ENCODE measurements at regions not wholly inside any gene's neighbourhood (a gene's known extent, or its start where the extent isn't known, plus 50 kb on each side); places are given as distances from the start of the nearest gene placed in this dataset.

DNA sequence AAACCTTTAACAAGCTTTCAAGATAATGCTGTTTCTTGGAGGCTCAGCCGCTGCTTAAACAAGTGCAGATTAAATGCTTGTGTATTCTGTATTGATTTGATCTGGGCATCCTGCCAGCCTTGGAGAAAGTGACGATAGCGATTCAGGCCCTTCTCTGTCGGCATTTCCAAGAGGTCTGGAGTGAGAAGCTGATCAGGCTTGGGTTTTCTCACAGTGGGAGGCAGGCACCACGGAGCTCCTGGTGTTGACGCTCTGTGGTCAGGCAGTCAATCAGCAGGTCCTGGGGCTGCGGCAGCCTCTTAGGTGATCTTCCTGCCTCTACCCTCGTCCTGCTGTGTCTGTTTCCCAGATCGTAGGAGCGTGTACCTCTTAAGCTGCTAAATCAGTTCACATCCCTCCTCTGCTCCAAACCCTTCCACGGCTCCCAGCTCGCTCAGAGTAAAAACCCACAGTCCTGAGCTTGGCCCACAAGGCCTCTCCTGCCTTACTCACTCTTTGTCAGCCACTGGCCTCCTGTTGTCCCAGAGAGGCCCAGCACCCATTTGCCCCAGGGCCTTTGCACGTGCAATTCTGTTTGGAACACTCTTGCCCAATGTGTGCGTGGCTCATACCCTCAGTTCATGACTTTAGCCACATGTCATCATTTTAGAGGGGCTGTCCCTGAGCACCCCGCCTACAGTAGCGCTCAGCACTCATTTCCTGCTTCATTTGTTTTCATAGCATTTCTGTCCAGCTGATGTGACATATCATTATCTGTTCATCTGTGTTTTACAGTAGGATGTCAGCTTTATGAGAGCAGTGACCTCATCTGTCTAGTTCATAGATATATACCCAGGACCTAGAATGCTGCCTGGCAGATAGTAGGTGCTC, 155.4 kb downstream of the AACS start:
- no peak for DNase-seq
- no peak for ATAC-seq (ENCODE audit: poor library complexity)
- intact Hi-C loops (cut with DNase I) = no loop called here

DNA sequence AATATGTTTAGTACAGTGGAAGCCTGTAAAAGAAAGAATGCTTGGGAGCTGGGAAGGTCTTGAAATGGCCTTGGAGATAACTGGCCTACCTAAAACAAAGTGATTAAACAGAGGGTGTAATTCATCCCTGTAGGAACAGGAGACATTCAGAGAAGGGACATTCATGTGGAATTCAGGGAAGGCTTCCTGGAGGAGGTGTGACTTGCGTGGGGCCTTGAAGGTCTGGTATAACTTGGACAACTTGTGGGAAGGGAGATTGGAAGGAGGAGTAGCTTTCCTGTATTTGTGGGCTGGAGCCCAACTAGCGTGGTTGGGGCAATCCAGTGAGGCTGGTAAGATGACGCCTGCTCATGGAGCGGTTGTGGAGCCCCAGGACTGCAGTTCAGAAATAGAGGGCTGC, 156.4 kb downstream of the AACS start:
- DNase-seq (no peak), ATAC-seq (ENCODE audit: poor library complexity) (no peak)
- intact Hi-C loops (cut with DNase I) = no loop called here

DNA sequence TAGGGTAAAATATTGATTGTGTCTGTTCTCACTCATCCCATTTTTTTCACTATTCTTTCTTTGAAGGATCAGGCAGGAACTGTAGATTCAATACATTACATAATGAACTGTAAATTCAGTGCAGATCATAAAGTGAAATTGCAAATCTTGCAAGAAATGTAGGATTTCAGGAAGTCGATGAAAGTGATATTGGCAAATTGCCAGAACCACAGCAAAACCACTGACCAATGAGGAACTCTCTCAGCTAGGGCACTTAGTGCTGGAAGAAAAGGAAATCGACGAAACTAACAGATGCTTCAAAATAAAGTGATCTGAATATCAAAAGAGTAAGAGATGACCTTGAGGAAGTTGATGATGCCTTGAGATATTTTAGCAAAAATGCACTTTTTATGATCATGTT, 157.6 kb downstream of the AACS start:
- ATAC-seq (ENCODE audit: poor library complexity) = no peak
- intact Hi-C loops (cut with DNase I) = no loop called here

DNA sequence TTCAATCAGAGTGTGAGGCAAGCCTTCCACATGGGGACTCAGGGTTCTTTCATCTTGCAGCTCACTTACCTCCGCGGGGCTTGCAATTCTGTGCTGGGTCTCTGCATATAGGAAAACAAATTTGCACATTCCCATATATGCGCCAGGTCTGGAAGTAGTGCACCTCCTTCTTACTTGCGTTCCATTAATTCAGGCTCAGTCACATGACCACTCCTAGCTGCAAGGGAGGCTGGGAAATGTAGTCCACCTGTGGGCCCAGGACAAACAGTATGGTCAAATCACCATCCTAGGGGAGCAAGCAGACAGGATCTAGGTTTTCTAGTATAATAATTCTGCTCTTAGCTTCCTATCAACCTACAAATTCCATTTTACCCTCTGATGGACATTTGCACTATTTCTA, 160.4 kb downstream of the AACS start:
- intact Hi-C loops (cut with DNase I) = no loop called here

More for the DNA sequence above, 157.6 kb downstream of the AACS start:
- DNase-seq = no peak

DNA sequence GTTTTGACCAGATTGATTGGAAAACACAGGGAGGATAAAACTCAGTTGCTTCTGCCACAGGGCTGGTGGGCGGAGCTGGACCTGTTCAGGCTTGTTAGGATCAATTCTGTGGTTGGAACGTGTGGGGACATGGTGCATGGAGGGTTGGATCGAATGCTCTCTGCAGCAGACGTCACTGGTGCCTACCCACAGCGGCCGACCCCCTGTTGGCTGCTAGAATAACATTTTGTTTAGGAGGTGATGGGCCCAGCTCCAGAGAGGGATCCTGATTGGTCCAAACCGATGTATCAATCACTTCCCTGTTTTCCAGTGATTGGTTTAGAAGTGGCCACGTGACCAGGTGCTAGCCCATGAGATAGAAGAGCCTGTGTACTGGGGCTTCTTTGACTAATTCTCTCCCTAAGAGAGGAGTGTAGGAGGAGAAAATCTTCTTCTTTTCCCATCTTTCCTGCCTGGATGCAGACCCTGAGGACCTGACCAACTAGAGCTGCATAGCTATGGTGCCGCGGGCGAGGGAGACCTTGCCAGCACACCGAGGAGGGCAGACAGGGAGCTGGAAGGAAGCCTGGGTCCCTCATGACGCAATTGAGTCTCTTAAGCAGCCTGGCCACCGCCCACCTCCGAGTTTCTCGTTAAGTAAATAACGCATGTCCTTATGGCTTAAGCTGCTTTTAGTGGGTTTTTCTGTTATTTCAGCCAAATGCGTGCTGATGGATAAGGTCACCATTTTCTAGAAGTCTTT, 163.5 kb downstream of the AACS start:
- ATAC-seq (ENCODE audit: poor library complexity) (no peak), DNase-seq (no peak)
- intact Hi-C loops (cut with DNase I) = no loop called here

More for the DNA sequence above, 160.4 kb downstream of the AACS start:
- ATAC-seq (ENCODE audit: poor library complexity) (no peak), DNase-seq (no peak)

DNA sequence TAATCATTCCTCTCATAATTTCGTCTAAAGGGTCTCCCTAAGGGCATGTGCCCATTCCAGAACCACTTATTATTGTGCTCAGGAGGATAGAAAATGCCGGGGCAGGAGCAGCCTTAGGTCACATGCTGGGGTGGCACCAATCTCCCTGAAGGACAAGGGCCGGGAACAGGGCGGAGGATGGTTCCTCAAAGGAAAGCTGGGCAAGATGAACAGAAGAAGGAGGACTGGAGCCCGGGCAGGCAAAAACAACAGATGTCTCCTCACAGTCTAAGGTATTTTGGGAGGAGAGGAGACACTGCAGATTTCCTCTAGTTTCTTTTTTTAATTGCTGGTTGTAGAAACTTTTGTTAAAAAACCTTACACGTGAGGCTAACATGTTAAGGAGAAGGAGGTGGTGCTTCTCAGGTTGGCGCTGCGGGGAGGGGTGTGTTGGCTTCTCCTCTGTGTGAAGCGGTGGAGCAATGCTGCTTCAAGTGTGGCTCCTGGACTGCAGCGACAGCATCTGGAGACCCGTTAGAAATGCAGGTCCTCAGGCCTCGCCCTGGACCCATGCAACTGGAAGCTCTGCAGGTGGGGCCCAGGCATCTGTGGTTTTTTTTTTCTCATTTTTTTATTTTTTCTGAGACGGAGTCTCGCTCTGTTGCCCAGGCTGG, 164.8 kb downstream of the AACS start:
- intact Hi-C loops (cut with DNase I) = no loop called here
- DNase-seq (no peak), ATAC-seq (ENCODE audit: poor library complexity) (no peak)

DNA sequence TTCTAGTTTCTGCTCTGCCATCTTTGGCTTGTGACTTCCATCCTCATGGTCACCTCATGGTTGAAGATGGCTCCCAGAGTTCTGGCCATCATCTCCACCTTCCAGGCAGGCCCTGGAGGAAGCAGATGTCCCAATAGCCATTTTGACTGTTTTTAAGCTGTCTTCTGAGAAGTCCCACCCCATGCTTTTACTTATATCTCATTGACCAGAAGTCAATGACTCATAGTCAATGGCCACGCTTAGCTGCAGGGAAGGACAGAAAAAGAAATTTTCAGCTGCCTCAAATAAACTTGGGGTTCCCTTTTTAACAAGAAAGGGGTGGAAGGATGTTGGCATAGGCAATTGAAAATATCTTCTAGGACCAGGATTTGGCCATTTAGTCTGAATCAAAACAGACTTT, 168.1 kb downstream of the AACS start:
- ATAC-seq (ENCODE audit: poor library complexity) (no peak), DNase-seq (no peak)
- intact Hi-C loops (cut with DNase I) = no loop called here

DNA sequence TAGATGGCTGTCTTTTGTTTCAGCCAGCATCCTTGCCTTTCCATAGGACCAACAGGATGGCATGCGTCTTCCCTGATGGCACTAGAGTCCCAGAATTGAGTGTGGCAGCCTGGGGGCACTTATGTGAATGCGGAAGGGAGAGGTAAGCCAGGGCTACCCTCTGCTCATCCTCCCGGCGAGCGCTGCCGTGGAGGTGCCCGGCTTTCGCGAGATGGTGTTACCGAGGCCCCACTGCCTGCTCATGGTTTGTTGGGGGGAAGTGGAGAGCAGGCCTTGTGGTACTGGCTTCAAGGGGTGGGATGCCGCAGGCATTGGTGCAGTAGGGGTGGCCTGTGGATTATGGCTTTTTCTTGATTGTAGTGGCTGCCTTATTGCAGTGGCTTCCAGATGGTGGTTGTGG, 174.3 kb downstream of the AACS start:
- ATAC-seq (ENCODE audit: poor library complexity) = no peak
- intact Hi-C loops (cut with DNase I) = no loop called here

DNA sequence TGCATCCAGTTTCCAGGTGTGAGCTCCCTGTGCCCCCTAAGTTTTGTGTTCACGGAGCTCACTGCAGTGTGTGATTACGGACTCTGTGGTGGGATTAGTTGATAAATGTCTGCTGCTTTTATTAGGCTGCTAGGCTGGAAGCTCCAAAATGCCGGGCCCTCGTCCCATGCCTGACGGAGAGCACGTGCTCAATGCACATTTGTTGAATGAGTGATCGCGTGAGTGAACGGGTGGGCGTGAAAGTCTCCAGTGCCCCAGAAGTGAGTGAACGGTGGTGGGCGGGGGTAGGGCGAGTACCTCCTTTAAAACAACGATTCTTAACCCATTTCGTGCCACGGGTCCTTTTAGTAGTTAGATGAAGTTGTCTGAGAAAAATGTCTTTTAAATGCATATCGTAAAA, 175.5 kb downstream of the AACS start:
- intact Hi-C loops (cut with DNase I) = no loop called here
- DNase-seq (no peak), ATAC-seq (ENCODE audit: poor library complexity) (no peak)

More for the DNA sequence above, 174.3 kb downstream of the AACS start:
- DNase-seq = no peak

DNA sequence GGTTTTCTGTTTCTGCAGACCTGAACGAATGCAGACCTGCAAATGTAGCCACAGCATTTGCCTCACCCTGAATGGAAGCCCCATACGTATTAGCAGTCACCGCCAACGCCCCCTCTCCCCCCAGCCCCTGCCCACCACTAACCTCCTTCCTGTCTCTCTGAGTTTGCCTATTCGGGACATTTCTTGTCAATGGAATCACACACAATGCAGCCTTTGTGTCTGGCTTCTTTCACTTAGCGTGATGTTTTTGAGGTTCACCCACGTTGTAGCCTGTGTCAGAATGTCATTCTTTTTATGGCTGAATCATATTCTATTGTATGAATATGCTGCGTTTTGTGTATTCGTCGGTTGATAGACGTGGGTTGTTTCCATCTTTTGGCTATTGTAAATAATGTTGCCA, 178.6 kb downstream of the AACS start:
- intact Hi-C loops (cut with DNase I) = no loop called here
- ATAC-seq (ENCODE audit: poor library complexity) = no peak
- DNase-seq = no peak

DNA sequence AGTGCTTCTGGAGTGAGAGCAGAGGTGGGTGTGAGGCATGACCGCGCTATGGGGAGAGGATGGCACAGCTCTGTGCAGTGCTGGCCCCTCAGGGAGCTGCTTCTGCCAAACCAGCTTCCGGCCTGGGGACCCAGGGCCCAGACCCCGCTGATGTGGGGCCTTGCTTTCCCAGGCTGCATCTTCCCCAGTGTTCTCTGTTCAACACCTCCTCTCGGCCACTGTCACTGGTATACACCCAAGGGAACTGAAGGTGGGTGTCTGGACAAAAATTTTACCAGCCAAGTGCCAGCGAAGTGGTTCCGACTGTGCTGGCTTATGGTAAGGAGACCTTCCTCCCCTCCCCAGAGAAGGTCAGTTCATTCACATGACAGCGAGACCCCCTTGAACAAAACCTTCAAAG, 179.1 kb downstream of the AACS start:
- intact Hi-C loops (cut with DNase I) = no loop called here
- DNase-seq = no peak
- ATAC-seq (ENCODE audit: poor library complexity) = no peak

DNA sequence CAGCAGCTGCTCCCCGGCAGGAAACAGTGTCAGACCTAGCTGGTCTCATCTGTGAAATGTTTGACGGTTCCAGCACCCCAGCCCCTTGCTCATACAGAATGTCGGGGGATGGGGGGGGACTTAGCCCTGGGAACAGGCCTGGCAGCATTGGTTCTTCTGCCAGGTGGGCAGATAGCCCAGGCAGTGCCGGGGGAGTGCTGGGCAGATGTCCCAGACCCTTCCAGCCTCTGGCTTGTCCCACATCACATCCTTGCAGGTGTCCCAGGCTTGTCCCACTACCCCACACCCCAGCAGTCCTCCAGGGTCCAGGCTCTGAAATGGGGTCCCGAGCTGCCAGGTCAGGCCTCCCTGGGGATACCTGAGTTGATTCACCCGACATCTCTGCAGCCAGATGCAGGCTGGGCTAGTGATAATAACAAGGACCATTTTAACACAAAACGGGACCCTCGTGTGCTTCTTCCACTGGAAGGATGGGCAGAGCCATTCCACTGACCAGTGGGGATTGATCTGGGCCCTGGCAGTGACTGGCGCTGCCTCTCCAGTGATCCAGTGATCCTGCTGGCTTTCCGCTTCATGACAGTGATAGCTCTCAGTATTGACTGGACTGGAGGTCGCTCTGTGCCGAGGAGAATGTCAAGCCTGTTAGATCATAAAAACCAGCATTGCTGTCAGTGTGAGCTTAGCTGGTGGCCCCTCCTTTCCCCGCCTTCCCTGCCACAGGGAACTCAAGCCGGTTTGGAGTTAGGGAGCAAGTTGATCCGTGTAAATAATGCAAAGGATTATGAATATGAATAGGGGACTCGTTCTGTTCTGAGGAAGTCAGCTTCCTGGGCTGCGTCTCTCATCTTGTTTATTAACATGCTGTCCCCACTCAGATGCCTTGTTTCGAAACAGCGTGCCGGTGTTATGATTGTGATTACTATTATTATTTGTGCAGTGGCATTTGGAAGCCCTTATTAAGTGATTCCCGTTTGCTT, 180.6 kb downstream of the AACS start:
- ATAC-seq (ENCODE audit: poor library complexity) (peak; percentile 60), DNase-seq (no peak)
- intact Hi-C loops (cut with DNase I) = no loop called here

DNA sequence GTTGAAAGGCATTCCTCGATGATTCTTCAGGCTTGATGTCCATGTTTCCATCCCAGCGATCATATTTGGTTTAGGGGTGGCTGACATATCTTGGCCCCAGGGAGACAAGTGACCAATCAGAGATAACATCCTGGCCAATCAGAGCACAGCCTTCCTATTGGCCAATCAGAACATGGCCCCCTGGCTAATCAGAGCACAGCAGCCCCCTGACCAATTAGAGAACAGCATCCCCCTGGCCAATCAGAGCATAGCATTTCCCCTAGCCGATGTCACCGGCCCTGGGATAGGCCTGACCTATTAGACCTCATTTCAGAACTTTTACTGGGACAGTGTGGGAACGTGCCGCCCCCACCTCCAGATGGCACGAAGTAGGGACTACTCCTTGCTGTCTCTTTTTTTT, 182.2 kb downstream of the AACS start:
- ATAC-seq (ENCODE audit: poor library complexity) (no peak), DNase-seq (no peak)
- intact Hi-C loops (cut with DNase I) = no loop called here

DNA sequence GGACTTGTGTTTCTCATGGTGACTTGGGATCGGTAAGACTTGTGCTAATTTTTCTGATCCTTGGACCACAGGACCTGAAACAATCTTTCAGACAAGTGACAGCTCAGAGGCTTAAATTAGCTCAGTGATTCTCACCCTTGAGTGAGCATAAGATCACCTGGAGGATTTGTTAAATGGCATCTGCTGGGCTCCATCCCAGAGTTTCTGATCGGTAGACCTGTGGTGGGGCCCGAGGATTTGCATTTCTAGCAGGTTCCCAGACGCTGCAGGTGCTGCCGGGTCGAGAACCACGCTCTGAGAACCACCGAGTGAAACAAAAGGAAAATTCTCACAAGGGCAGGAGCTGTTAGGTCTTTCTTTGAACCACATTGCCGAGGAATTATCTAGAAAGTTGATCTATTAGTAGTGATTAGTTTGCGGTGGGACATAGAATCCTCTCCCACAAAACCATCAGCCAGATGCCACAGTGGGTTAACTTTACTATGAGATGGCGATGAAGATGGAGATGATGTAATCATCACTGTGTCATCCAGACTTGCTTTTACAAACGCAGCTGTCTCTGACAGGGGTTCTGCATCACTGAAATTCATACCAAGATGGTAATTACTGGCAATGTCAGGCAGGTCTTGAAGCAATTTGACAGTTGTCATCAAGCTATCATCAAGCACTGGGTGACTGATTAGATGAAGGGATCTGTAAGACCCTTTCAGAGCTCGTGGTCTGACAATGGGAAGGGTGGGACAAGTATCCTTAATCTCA, 184.0 kb downstream of the AACS start:
- ATAC-seq (ENCODE audit: poor library complexity) (no peak), DNase-seq (no peak)
- intact Hi-C loops (cut with DNase I) = no loop called here

DNA sequence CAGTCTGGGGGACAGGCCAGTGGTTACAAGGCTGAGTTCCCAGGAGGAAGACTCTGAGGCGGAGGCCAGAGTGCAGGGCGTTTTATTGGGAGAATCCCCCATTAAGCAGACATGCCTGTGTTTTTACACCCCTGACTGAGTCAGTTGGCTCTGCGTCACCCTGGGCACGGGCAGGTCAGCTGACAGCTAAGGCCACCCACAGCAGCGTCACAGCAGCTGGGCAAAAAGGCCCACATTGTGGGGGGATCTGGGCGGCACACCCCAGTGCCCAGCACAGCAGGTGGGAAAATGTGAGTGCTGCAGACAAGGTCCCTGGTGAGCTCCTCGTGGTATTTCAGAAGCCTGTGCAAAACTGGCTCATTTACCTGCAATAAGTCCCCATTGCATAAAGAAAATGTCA, 184.7 kb downstream of the AACS start:
- DNase-seq = no peak
- ATAC-seq (ENCODE audit: poor library complexity) = no peak
- intact Hi-C loops (cut with DNase I) = no loop called here

DNA sequence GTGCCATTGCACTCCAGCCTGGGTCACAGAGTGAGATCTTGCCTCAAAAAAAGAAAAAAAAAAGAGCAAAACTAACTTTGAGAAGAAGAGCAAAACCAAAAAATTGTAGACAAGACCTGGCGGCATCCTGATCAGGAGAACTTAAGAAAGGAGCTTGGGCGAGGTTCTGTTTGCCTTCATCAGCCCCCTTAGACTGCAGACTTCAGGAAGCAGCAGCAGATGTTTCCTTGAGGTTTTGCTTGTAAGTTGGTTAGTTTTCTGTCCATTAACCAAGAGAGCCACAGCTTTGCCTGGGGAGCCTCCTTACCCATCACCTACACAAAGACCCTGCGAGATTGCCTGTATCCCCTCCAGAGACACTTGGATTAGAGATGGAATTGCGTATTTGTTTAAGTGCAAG, 189.0 kb downstream of the AACS start:
- DNase-seq (no peak), ATAC-seq (ENCODE audit: poor library complexity) (no peak)
- intact Hi-C loops (cut with DNase I) = no loop called here

DNA sequence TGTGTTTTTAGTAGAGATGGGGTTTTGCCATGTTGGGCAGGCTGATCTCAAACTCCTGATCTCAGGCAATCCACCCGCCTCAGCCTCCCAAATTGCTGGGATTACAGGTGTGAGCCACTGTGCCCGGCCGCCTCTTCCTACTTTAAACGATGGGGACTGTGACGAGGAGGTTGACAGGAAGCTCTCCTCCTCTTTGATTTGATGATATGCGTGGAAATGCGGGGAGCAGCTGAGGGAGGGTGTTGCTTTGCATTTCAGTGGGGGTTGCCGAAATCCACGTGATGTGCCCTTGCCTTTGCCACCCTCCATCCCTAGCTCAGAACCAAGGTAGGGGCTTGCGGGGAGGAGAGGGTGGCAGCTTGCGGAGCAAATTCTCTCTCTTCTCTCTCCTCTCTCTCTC, 189.6 kb downstream of the AACS start:
- ATAC-seq (ENCODE audit: poor library complexity) (no peak), DNase-seq (no peak)
- intact Hi-C loops (cut with DNase I) = no loop called here

Measured in Right ventricle myocardium superior (tissue), 1 donor.